ENCODE measurements at regions not wholly inside any gene's neighbourhood (a gene's known extent, or its start where the extent isn't known, plus 50 kb on each side); places are given as distances from the start of the nearest gene placed in this dataset.

- no peaks in the 10 kb centered on the region for H3K36me3 ChIP-seq
- no peaks in the 10 kb centered on the region for H3K27me3 ChIP-seq
- DNase-seq (no peak), ATAC-seq (no peak)
- intact Hi-C loops (cut with DNase I), result no loop called here
- H3K9me3 ChIP-seq, result no peaks in the 10 kb centered on the region
- no peak overlapping the region for H3K27ac ChIP-seq
- TF ChIP-seq CTCF (IDR thresholded peaks at IDR 0.05), result no peak
- no peak overlapping the region for H3K4me3 ChIP-seq
- H3K4me1 ChIP-seq, result no peaks in the 10 kb centered on the region
Measured at GRCh38 chr2:147356157-147356556, 488.7 kb upstream of the ACVR2A start.

- H3K4me3 ChIP-seq, result no peak overlapping the region
- H3K9me3 ChIP-seq, result no peaks in the 10 kb centered on the region
- no peak overlapping the region for H3K27ac ChIP-seq
- no peaks in the 10 kb centered on the region for H3K4me1 ChIP-seq
- TF ChIP-seq CTCF (IDR thresholded peaks at IDR 0.05), result no peak
- no peak for ATAC-seq
- intact Hi-C loops (cut with DNase I), result no loop called here
- H3K27me3 ChIP-seq, result no peaks in the 10 kb centered on the region
- DNase-seq, result no peak
- H3K36me3 ChIP-seq, result no peaks in the 10 kb centered on the region
Measured at GRCh38 chr2:147355706-147356105, 489.1 kb upstream of the ACVR2A start.

GRCh38 chr2:147353072-147353381 is 491.8 kb upstream of the ACVR2A start:
- TF ChIP-seq CTCF (IDR thresholded peaks at IDR 0.05), result no peak
- Histone ChIP-seq H3K9me3 (no peaks in the 10 kb centered on the region), H3K27ac (no peak overlapping the region), H3K4me3 (no peak overlapping the region), H3K27me3 (no peaks in the 10 kb centered on the region), H3K4me1 (no peaks in the 10 kb centered on the region), H3K36me3 (no peaks in the 10 kb centered on the region)
- no peak for ATAC-seq
- intact Hi-C loops (cut with DNase I), result no loop called here
- DNase-seq, result no peak

GRCh38 chr2:147352264-147353071 is 492.4 kb upstream of the ACVR2A start:
- Histone ChIP-seq H3K4me1 (no peaks in the 10 kb centered on the region), H3K36me3 (no peaks in the 10 kb centered on the region), H3K4me3 (no peak overlapping the region), H3K27me3 (no peaks in the 10 kb centered on the region), H3K27ac (no peak overlapping the region), H3K9me3 (no peaks in the 10 kb centered on the region)
- no peak for TF ChIP-seq CTCF (IDR thresholded peaks at IDR 0.05)
- intact Hi-C loops (cut with DNase I), result no loop called here
- ATAC-seq (no peak), DNase-seq (no peak)

- H3K4me1 ChIP-seq, result no peaks in the 10 kb centered on the region
- H3K4me3 ChIP-seq, result no peak overlapping the region
- DNase-seq, result peak in 1 of 4 donors; percentile 14
- TF ChIP-seq CTCF (IDR thresholded peaks at IDR 0.05), result no peak
- no peak overlapping the region for H3K27ac ChIP-seq
- no peaks in the 10 kb centered on the region for H3K27me3 ChIP-seq
- no peaks in the 10 kb centered on the region for H3K36me3 ChIP-seq
- no peaks in the 10 kb centered on the region for H3K9me3 ChIP-seq
- intact Hi-C loops (cut with DNase I), result no loop called here
- ATAC-seq, result no peak
Measured at GRCh38 chr2:147351784-147352183, 493.0 kb upstream of the ACVR2A start.

Measured in left lung (tissue), 4 donors.